Natural killer cell (primary cell): ENCODE measurements at regions not wholly inside any gene's neighbourhood (a gene's known extent, or its start where the extent isn't known, plus 50 kb on each side); places are given as distances from the start of the nearest gene placed in this dataset.

ENCODE experiments used
- ATAC-seq, 3 donors: fragments of 150-1000 bp in 2 of 3; fragments of 200-7000 bp in 1 of 3; cut with Tn5 transposase; 1 replicate in 1 of 3; 2 replicates in 2 of 3; pipeline ENCODE4 v1.10.0; 2021; ENCODE audit warnings: mild to moderate bottlenecking in 2 of 3, moderate library complexity in 2 of 3
- DNase-seq, 2 donors: peaks; one replicate each; pipeline versions ENCODE4 v3.0.0 to v3.0.0-alpha.2; 2013 to 2021; ENCODE audit warnings: mixed read lengths in 1 of 2
- H3K27ac ChIP-seq: one replicate; pipeline ENCODE4 v1.5.1; 2013; ENCODE audit warnings: mild to moderate bottlenecking, low read length
- H3K27me3 ChIP-seq: one replicate; pipeline ENCODE4 v1.6.1; 2013; ENCODE audit warnings: low read length; ENCODE audit not compliant: control insufficient read depth, insufficient read depth
- H3K36me3 ChIP-seq: one replicate; pipeline ENCODE4 v1.6.1; 2013; ENCODE audit warnings: low read length; ENCODE audit not compliant: control insufficient read depth, insufficient read depth
- H3K4me1 ChIP-seq: one replicate; pipeline ENCODE4 v1.6.1; 2013; ENCODE audit warnings: low read length; ENCODE audit not compliant: control insufficient read depth, insufficient read depth
- H3K4me3 ChIP-seq: one replicate; pipeline ENCODE4 v1.5.1; 2013; ENCODE audit warnings: low read length
- H3K9me3 ChIP-seq: one replicate; pipeline ENCODE4 v1.6.1; 2013; ENCODE audit warnings: low read length; ENCODE audit not compliant: control insufficient read depth, insufficient read depth
- H3K27ac Mint-ChIP-seq, 2 donors: one replicate each; pipeline ENCODE4 v1.8.0; 2022; ENCODE audit warnings: mild to moderate bottlenecking in 2 of 2, mixed read lengths in 2 of 2, moderate library complexity in 1 of 2
- H3K27me3 Mint-ChIP-seq, 2 donors: one replicate each; pipeline ENCODE4 v1.8.0; 2022; ENCODE audit warnings: low read depth in 2 of 2, mixed read lengths in 2 of 2
- H3K36me3 Mint-ChIP-seq: one replicate; pipeline ENCODE4 v1.8.0; 2022; ENCODE audit warnings: mixed read lengths
- H3K4me1 Mint-ChIP-seq, 2 donors: one replicate each; pipeline ENCODE4 v1.8.0; 2022; ENCODE audit warnings: mixed read lengths in 2 of 2
- H3K4me3 Mint-ChIP-seq: one replicate; pipeline ENCODE4 v1.8.0; 2022; ENCODE audit warnings: mild to moderate bottlenecking, moderate library complexity, mixed read lengths
- H3K9me3 Mint-ChIP-seq, 2 donors: one replicate each; pipeline ENCODE4 v1.8.0; 2022; ENCODE audit warnings: mixed read lengths in 2 of 2
- whole genome bisulfite sequencing: methylation state at CpG from one replicate; pipeline ENCODE4 v1.1.7; 2013; ENCODE audit warnings: missing lambda C conversion rate; ENCODE audit not compliant: insufficient coverage; 5-methylcytosine and 5-hydroxymethylcytosine counted together
- intact Hi-C: fragments of 100-400 bp; cut with micrococcal nuclease; formaldehyde crosslinking; loops from one replicate; pipeline ENCODE4 v1.14.2; 2022
- TF ChIP-seq, protein P1 (sequence below): fragments of 200-600 bp; IDR thresholded peaks from one replicate; pipeline ENCODE4 v1.8.0; 2022; ENCODE audit warnings: antibody characterized with exemption

DNA sequence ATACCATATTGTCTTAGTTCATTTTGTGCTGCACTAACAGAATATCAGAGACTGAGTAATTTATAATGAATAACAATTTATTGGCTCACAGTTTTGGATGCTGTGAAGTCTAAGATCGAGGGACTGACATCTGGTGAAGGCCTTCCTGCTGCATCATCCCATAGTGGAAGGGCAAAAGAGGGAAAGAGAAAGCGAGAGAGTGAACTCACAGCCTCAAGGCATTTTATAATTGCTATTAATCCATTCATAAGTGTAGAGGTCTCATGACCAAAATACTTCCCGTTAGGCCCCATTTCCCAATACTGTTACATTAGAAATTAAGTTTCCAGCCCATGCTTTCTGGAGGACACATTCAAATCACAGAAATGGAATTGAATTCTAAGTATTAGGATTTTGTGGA is 554.4 kb downstream of the TRAM1L1 start:
- Histone ChIP-seq H3K27me3 (no peaks in the 10 kb centered on the region), H3K4me1 (no peaks in the 10 kb centered on the region), H3K9me3 (no peaks in the 10 kb centered on the region), H3K36me3 (no peaks in the 10 kb centered on the region), H3K27ac (no peak overlapping the region), H3K4me3 (no peak overlapping the region)
- no peak overlapping the region for H3K4me3 Mint-ChIP-seq
- TF ChIP-seq, protein P1, sequence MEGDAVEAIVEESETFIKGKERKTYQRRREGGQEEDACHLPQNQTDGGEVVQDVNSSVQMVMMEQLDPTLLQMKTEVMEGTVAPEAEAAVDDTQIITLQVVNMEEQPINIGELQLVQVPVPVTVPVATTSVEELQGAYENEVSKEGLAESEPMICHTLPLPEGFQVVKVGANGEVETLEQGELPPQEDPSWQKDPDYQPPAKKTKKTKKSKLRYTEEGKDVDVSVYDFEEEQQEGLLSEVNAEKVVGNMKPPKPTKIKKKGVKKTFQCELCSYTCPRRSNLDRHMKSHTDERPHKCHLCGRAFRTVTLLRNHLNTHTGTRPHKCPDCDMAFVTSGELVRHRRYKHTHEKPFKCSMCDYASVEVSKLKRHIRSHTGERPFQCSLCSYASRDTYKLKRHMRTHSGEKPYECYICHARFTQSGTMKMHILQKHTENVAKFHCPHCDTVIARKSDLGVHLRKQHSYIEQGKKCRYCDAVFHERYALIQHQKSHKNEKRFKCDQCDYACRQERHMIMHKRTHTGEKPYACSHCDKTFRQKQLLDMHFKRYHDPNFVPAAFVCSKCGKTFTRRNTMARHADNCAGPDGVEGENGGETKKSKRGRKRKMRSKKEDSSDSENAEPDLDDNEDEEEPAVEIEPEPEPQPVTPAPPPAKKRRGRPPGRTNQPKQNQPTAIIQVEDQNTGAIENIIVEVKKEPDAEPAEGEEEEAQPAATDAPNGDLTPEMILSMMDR: no peak
- DNase-seq (no peak), ATAC-seq (no peak)
- peaks cover 9 to 22% of the 10 kb centered on the region in 2 donors for H3K9me3 Mint-ChIP-seq
- intact Hi-C loops: loop anchor here (5.0 kb wide), 1 partner anchor 51 kb away; no protein-coding TSS in a partner anchor
- 30% methylated on average over 2 of the region's 3 CpGs for WGBS
- no peak overlapping the region for H3K27ac Mint-ChIP-seq
- no peaks in the 10 kb centered on the region for H3K4me1 Mint-ChIP-seq
- H3K36me3 Mint-ChIP-seq: no peaks in the 10 kb centered on the region
- no peaks in the 10 kb centered on the region for H3K27me3 Mint-ChIP-seq

DNA sequence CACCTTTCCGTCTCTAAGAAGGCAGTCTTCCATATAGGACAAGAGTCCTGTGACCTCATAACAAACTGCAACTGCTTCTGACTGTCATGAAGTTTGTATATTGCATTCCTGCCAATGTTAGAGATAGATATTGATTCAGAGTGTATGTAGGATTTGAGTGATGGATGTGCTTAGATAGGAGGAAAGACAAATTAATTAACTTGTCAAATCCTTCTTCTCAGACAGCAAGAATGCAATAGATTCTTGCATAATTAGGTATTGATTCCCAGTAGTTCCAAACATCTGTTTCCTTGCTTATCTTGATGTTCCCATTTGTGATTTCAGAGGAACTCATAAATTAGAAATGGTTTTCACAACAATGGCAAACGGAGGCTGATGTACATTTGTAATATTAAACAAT is 555.3 kb downstream of the TRAM1L1 start:
- ATAC-seq: no peak
- no peak for DNase-seq
- no peak overlapping the region for H3K4me3 Mint-ChIP-seq
- TF ChIP-seq, protein P1: no peak
- Histone ChIP-seq H3K27me3 (no peaks in the 10 kb centered on the region), H3K27ac (no peak overlapping the region), H3K36me3 (no peaks in the 10 kb centered on the region), H3K4me3 (no peak overlapping the region), H3K4me1 (no peaks in the 10 kb centered on the region), H3K9me3 (no peaks in the 10 kb centered on the region)
- no peak overlapping the region for H3K27ac Mint-ChIP-seq
- no CpG with 5 or more reads among the region's 2 CpGs for WGBS
- H3K27me3 Mint-ChIP-seq: no peaks in the 10 kb centered on the region
- peaks cover 11 to 22% of the 10 kb centered on the region in 2 donors for H3K9me3 Mint-ChIP-seq
- intact Hi-C loops: loop anchor here (5.0 kb wide), 1 partner anchor 52 kb away; no protein-coding TSS in a partner anchor
- H3K36me3 Mint-ChIP-seq: no peaks in the 10 kb centered on the region
- H3K4me1 Mint-ChIP-seq: no peaks in the 10 kb centered on the region

- no peak for ATAC-seq
- no peaks in the 10 kb centered on the region for H3K27me3 Mint-ChIP-seq
- H3K4me3 Mint-ChIP-seq: no peak overlapping the region
- H3K36me3 Mint-ChIP-seq: no peaks in the 10 kb centered on the region
- H3K4me1 Mint-ChIP-seq: no peaks in the 10 kb centered on the region
- DNase-seq: no peak
- intact Hi-C loops: no loop called here
- H3K36me3 ChIP-seq: no peaks in the 10 kb centered on the region
- no peaks in the 10 kb centered on the region for H3K9me3 ChIP-seq
- no peak overlapping the region for H3K27ac ChIP-seq
- H3K9me3 Mint-ChIP-seq: peaks cover 11 to 22% of the 10 kb centered on the region in 2 donors
- no peaks in the 10 kb centered on the region for H3K27me3 ChIP-seq
- H3K27ac Mint-ChIP-seq: no peak overlapping the region
- TF ChIP-seq, protein P1: no peak
- 78% methylated on average over 1 of the region's 1 CpG for WGBS
- no peak overlapping the region for H3K4me3 ChIP-seq
- no peaks in the 10 kb centered on the region for H3K4me1 ChIP-seq
Observed at GRCh38 chr4:116529129-116529528, 556.2 kb downstream of the TRAM1L1 start.

GRCh38 chr4:116522922-116523321 is 562.5 kb downstream of the TRAM1L1 start:
- Mint-ChIP-seq H3K36me3 (no peaks in the 10 kb centered on the region), H3K4me3 (no peak overlapping the region), H3K4me1 (no peaks in the 10 kb centered on the region), H3K9me3 (peaks cover 12 to 19% of the 10 kb centered on the region in 2 donors), H3K27me3 (no peaks in the 10 kb centered on the region), H3K27ac (no peak overlapping the region)
- no peak for ATAC-seq
- Histone ChIP-seq H3K4me3 (no peak overlapping the region), H3K27ac (no peak overlapping the region), H3K27me3 (no peaks in the 10 kb centered on the region), H3K9me3 (peaks cover 9% of the 10 kb centered on the region), H3K4me1 (no peaks in the 10 kb centered on the region), H3K36me3 (no peaks in the 10 kb centered on the region)
- TF ChIP-seq, protein P1: no peak
- intact Hi-C loops: no loop called here
- DNase-seq: no peak
